ENCODE measurements at regions not wholly inside any gene's neighbourhood (a gene's known extent, or its start where the extent isn't known, plus 50 kb on each side); places are given as distances from the start of the nearest gene placed in this dataset.
A peak's percentile ranks its signal among the peaks of the same experiment; 100 is the strongest.

- no peak for DNase-seq
These were observed 89.7 kb upstream of the RUNX1 start for GRCh38 chr21:35138665-35139381.

DNA sequence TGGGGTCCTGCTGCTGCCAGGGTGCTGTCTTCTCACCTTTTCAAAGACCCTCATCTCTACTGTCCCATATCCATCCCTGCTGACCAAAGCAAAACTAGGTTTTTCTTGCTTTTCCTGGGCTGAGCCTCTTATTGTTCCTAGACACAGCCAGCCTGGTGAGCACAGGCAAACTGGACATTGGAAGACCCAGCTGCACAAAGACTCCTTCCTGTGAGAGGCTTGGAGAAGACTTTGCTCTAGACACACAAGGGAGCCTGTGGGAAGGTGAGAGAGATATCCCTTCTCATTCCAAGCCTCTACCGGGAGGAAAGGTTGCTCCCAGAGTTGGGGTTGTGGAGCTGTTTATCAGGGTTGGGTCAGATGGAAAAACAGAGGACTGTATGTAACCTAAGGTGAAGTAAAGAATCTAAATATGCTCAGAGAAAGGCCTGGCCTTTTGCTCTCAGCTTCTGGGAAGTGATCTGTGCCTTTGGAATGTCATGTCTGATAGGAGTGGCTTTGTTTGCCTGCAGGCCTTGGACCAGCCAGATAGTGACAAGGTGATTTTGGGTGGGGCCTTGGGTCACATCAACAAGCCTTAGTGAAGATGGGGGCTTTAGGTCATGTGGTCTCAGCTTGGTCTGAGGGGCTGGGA lies 87.6 kb upstream of the RUNX1 start:
- DNase-seq: no peak

DNA sequence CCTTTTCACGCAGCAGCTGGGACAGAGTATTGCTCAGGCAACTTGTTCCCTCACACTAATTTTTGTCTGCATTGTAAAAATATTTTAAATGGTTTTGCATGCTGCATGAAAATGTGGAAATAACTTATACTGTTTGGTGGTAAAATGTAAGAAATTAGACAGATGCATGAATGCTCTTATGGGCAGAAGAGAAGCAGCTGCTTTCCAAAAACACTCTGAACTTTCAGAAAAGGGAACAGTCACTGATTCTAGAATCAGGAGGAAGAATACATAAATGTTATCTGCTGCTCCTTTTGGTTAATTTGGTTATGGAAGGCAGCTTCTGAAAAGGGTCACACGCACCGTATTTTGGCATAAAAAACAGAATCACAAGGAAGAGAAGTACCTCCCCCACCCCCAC lies 87.0 kb upstream of the RUNX1 start:
- DNase-seq: no peak

- no peak for DNase-seq
These were observed 86.4 kb upstream of the RUNX1 start for GRCh38 chr21:35135481-35135880.

DNA sequence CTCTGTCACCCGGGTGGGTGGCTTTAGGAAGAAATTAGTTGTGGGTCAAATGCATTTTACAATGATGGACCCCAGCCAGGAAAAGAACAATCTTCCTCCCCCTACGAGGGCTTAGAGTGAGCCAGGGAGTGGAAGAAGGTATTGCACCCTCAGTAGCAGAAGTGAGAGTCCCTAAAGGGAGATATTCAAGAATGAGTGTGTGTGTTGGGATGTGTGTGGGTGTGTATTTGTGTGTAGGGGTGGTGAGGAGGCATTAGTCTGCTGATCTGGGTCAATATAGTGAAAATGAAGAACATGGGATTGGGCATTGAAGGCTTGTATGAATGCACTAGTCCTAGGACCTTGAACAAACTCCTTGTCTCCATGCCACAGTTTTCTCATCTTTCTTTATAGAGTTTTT lies 85.2 kb upstream of the RUNX1 start:
- DNase-seq: no peak

DNA sequence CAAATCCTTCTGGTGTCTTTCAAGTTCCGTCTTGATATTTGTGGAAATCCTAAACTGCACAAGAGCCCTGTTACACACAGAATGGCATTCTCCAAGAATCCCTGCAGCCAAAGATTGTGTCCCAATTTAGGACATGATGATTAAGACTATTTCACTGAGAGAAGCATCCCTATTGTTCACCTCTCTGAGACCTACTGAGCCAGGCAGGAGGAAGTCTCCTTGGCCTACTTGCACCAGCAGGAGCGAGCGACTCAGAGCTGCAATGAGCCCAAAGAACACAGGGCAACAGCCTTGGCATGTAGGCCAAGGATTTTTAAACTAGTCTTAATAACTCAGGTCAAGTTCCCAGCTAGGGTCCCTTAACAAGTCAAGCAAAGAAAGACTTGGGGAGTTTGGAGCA lies 79.4 kb upstream of the RUNX1 start:
- no peak for DNase-seq

DNA sequence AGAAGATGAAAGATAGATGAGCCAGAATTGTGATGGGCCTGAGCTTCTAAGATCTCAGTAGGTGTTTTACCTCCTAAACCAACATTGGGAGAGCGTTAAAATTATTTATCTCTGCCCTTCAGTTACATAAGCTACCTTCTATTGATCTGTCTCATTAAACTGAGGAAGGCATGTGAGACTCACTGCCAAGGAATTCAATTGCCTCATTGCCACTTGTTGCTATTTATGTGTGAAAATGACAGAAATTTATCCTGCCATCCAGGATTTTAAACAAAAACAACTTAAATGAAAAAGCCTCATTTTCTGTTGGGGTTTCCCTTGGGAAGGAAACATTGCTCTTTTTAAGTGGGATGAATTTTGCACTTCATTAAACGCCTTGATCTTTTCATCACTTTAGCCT lies 78.7 kb upstream of the RUNX1 start:
- DNase-seq: no peak

- no peak for DNase-seq
These were observed 77.9 kb upstream of the RUNX1 start for GRCh38 chr21:35127026-35127425.

DNA sequence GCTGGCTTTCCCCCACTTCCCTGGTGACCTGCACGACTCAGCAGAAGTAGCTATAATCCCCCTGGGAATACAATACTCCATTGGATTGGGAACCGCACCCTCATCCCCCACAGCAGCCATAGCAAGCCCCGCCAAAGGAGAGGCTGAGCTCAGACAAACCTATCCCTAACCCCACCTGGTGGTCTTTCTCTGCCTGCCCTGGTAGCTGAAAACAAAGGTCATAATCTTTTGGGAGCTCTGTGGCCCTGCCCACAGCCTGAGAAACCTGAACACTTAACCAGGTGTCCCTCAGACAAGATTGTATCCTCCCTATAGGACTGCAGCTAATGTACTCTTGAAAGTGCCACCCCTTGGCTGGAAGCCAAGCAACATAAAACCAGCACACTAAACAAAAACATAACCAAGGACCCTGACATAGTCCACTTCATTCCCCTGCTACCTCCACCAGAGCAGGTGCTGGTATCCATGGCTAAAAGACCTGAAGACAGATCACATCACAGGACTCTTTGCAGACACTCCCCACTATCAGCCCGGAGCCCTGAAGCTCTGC lies 71.6 kb upstream of the RUNX1 start:
- DNase-seq: peak; percentile 23

GRCh38 chr21:35119501-35120047 lies 70.5 kb upstream of the RUNX1 start:
- DNase-seq: no peak

DNA sequence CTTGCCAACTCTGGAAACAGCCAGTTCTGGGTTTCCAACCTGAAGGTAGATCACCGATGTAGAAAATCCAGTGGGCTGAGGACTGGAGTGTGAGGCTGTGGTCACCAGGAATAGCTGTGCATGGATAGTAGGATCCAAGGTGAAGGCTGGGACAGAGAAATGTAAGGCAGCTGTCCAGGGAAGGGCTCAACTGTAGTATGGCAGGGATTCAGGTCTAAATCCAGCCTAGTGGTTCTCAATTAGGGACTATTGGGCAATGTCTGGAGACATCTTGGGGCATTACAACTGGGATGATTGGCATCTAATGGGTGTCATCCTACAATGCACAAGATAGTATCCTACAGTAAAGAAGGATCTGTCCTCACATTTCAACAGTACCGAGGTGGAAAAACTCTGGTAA lies 67.7 kb upstream of the RUNX1 start:
- DNase-seq: no peak

DNA sequence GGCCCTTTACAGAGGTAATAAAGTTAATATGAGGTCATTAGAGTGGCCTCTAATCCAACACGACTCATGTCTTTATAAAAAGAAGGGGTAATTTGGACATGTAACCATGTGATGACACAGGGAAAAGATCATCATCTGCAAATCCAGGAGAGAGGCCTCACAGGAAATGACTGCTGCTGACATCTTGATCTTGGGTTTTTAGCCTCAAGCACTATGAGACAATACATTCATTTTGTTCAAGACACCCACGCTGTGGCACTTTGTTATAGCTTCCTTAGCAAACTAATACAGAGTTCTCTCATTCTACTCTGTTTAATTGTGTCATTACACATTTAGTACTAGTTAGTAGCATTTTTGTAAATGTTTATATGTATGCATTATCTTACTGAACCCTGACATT lies 64.0 kb upstream of the RUNX1 start:
- DNase-seq: no peak

- DNase-seq: no peak
These were observed 62.3 kb upstream of the RUNX1 start for GRCh38 chr21:35111321-35111930.

- DNase-seq: no peak
These were observed 59.8 kb upstream of the RUNX1 start for GRCh38 chr21:35108887-35109286.

- no peak for DNase-seq
These were observed 58.4 kb upstream of the RUNX1 start for GRCh38 chr21:35107520-35107919.

- no peak for DNase-seq
These were observed 57.2 kb upstream of the RUNX1 start for GRCh38 chr21:35106246-35106835.

DNA sequence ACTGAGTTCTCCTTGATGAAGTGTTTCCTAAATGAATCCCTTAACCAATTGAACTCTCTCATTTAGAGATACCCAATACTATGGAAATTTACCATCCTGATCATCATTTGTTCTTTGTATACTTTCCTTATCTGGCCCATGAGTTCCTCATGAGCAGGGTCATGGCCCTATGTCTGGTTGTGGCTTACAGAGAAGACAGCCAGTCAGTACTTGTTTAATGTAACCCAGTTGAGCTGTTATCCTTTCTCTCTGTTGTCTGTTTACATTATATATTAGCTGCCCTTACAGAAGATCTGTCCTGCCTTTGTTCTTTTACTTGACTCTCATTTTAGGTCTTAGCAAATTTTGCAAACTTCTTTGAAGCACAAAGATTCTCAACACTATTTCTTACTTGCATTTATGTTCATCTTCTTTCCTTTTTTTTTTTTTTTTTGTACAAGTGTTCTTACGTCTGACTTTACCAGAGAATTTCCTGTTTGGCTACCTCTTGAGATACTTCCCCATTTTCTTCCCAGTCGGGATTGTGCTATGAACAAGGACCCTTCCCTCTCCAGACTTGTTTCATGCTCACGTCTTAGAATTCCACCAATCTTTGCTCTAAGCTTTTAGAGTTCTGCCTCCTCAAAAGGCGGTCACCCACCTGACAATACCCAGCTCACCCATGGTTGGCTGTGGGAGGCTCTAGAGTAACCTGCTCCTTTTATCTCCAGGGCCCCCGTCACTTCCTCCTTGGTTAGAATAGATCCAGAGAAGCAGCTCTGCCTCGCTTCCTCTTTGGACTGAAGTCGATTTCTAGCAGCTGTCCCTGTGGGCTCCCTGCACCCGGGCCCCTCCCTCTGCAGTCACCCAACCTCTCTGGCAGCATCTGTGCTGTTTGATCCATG lies 53.6 kb upstream of the RUNX1 start:
- no peak for DNase-seq

- DNase-seq: no peak
These were observed 51.3 kb upstream of the RUNX1 start for GRCh38 chr21:35100349-35100811.

DNA sequence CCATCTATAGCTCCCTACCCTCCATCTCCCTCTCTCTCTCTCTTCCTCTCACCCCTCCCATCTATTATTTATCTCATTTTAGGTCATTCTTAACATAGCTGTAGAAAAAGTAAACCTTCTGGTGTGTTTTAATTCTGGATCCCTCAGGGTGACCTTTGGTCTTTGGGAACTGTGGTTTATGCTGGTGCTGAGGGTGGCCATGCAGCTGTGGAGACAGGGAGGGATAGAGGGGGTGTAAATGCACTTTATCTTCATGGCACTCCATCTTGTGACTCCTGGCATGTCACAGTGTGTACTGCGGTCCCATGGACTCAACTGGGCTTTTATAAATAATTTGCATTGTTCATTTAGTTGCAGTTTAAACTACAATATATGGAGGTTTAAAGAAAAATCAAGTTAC lies 50.2 kb upstream of the RUNX1 start:
- DNase-seq: no peak

All from NCI-H1092 treated with DMSO at 0.1 percent for 48 hours (cell line).